ENCODE measurements at regions not wholly inside any gene's neighbourhood (a gene's known extent, or its start where the extent isn't known, plus 50 kb on each side); places are given as distances from the start of the nearest gene placed in this dataset.

DNA sequence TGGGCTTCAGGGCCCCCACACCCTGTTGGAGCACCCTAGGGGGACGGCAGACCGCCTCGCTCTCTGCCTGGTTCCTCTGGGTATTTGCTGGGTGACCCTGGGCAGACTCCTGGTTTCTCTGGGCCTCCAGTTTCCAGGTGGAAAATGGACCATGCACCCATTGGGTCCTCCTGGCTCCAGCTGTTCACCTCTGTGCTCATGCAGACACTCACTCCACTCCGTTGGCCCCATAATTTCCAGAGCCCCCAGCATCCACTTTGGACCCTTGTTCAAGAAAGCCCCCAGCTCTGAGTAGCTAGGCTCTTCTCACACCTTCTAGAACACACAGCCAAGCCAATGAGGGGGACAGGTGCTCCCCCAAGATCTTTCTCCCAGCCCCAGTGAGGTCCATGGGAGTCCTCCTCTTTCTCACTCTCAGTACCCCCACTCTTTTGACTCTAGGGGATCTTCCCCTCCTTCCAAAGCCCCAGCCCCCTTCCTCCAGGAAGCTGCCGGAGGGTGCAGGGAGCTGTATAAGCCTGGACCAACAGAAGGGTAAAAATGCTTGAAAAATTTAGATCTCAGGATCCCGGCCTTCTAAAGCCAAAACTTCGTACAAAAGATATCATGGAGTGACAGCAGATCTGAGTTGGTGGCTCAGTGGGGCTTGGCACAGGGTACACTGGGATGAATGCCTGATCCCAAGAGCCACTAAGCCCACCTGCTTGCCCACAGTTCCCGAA lies 174.8 kb upstream of the RTL1 start:
- TF ChIP-seq, protein P1, sequence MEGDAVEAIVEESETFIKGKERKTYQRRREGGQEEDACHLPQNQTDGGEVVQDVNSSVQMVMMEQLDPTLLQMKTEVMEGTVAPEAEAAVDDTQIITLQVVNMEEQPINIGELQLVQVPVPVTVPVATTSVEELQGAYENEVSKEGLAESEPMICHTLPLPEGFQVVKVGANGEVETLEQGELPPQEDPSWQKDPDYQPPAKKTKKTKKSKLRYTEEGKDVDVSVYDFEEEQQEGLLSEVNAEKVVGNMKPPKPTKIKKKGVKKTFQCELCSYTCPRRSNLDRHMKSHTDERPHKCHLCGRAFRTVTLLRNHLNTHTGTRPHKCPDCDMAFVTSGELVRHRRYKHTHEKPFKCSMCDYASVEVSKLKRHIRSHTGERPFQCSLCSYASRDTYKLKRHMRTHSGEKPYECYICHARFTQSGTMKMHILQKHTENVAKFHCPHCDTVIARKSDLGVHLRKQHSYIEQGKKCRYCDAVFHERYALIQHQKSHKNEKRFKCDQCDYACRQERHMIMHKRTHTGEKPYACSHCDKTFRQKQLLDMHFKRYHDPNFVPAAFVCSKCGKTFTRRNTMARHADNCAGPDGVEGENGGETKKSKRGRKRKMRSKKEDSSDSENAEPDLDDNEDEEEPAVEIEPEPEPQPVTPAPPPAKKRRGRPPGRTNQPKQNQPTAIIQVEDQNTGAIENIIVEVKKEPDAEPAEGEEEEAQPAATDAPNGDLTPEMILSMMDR (IDR thresholded peaks at IDR 0.05; ENCODE audit: insufficient read depth, low read depth, low read length) = no peak
- TF ChIP-seq EZH2 (IDR thresholded peaks at IDR 0.05; ENCODE audit: insufficient read depth, low read length) = no peak

Data from astrocyte (in vitro differentiated cells and primary cell).